Progenitor cell of endocrine pancreas (in vitro differentiated cells): ENCODE measurements at regions not wholly inside any gene's neighbourhood (a gene's known extent, or its start where the extent isn't known, plus 50 kb on each side); places are given as distances from the start of the nearest gene placed in this dataset.
"Not testable (repeated sequence)": the region's sequence is repeated elsewhere in the genome, so short reads cannot be mapped to it uniquely, and the experiment has no call there.

Experiments used
- DNase-seq: peaks from one replicate; pipeline ENCODE4 v3.0.0; 2021; ENCODE audit warnings: low spot score; ENCODE audit not compliant: unreplicated experiment
- H3K27ac Mint-ChIP-seq: 2 replicates; pipeline ENCODE4 v1.8.0; 2021; ENCODE audit warnings: mild to moderate bottlenecking, moderate library complexity, mixed read lengths
- H3K27me3 Mint-ChIP-seq: 2 replicates; pipeline ENCODE4 v1.8.0; 2021; ENCODE audit warnings: mixed read lengths
- H3K36me3 Mint-ChIP-seq: 2 replicates; pipeline ENCODE4 v1.8.0; 2022; ENCODE audit warnings: mixed read lengths; ENCODE audit not compliant: insufficient read depth
- H3K4me1 Mint-ChIP-seq: 2 replicates; pipeline ENCODE4 v1.8.0; 2021; ENCODE audit warnings: low read depth, mixed read lengths
- H3K4me3 Mint-ChIP-seq: 2 replicates; pipeline ENCODE4 v1.8.0; 2021; ENCODE audit warnings: low read depth, mild to moderate bottlenecking, moderate library complexity, mixed read lengths
- H3K9me3 Mint-ChIP-seq: 2 replicates; pipeline ENCODE4 v1.8.0; 2021; ENCODE audit warnings: low read depth, mixed read lengths
- CTCF ChIP-seq: fragments of 200-600 bp; sonication (generic); IDR thresholded peaks from one replicate; pipeline ENCODE4 v1.5.0; 2021; ENCODE audit warnings: antibody characterized with exemption, mild to moderate bottlenecking; ENCODE audit not compliant: unreplicated experiment

GRCh38 chr5:63760965-63761364, 201.3 kb downstream of the HTR1A start:
- H3K4me3 Mint-ChIP-seq, result no peak overlapping the region
- DNase-seq, result no peak
- H3K27me3 Mint-ChIP-seq, result no peaks in the 10 kb centered on the region
- H3K27ac Mint-ChIP-seq, result no peak overlapping the region
- TF ChIP-seq CTCF, result no peak
- H3K4me1 Mint-ChIP-seq, result no peaks in the 10 kb centered on the region
- peaks cover 3% of the 10 kb centered on the region for H3K9me3 Mint-ChIP-seq
- H3K36me3 Mint-ChIP-seq, result no peaks in the 10 kb centered on the region

DNA sequence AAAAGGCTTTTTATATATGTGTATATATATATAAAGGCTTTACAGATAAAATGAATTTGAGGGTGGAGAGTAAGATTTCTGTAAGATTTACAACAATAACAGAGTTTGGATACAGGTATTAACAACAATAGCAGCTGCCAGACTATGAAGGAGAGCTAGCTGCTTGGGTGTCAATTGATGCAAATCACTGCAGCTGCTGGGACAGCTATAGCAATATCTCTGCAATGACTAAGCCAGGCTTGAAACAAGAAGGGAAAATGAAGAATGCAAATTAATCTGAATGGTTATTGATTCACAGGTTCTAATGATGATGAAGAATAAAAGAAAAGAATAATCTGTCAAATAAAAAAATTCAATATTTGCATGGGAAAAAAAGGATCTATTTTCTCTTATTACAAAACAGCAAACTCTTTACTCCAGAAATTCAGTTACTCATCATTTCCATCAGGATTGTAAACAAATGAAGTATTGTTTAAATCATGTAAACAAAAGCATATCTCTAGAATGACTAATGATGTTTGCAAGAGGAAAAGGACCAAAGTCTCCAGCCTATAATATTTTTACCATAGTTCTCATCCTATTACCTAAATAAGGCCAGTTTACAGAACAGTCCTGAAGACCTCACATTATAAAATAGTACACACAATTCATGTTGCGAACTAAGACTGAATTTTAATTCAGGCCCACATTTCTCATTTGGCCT, 219.0 kb downstream of the HTR1A start:
- no peak overlapping the region for H3K4me3 Mint-ChIP-seq
- peaks cover 12% of the 10 kb centered on the region for H3K9me3 Mint-ChIP-seq
- peaks cover 20% of the 10 kb centered on the region for H3K4me1 Mint-ChIP-seq
- H3K27me3 Mint-ChIP-seq, result no peaks in the 10 kb centered on the region
- no peak for DNase-seq
- no peak for TF ChIP-seq CTCF
- H3K27ac Mint-ChIP-seq, result no peak overlapping the region
- H3K36me3 Mint-ChIP-seq, result no peaks in the 10 kb centered on the region

DNA sequence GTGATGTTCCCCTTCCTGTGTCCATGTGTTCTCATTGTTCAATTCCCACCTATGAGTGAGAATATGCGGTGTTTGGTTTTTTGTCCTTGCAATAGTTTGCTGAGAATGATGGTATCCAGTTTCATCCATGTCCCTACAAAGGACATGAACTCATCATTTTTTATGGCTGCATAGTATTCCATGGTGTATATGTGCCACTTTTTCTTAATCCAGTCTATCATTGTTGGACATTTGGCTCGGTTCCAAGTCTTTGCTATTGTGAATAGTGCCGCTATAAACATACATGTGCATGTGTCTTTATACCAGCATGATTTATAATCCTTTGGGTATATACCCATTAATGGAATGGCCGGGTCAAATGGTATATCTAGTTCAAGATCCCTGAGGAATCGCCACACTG, 229.4 kb downstream of the HTR1A start:
- DNase-seq, H3K27ac Mint-ChIP-seq, H3K36me3 Mint-ChIP-seq: not testable (repeated sequence)

DNA sequence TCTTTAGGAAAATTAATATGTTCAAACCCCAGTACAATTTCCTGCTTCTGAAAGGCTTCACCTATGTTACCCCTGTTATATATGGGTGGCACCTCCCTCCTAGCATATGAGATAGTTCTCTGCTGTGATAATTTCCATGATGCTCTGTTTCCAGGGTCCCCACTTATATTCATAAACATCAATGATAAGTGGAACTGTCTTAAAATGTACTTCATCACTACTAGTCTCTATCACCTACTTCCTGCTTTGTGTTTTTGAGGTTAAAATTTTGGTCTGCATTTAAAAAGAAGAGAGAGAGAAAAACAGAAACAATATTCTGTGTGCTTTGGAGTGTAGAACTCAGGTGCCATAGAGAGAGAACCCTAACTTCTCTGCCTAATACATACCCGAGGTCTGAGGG, 234.7 kb downstream of the HTR1A start:
- TF ChIP-seq CTCF, result no peak
- Mint-ChIP-seq H3K9me3 (no peaks in the 10 kb centered on the region), H3K36me3 (no peaks in the 10 kb centered on the region), H3K4me1 (peaks cover 4% of the 10 kb centered on the region), H3K27me3 (no peaks in the 10 kb centered on the region), H3K4me3 (no peak overlapping the region), H3K27ac (no peak overlapping the region)
- no peak for DNase-seq

More for the DNA sequence above, 229.4 kb downstream of the HTR1A start:
- H3K27me3 Mint-ChIP-seq, H3K9me3 Mint-ChIP-seq, H3K4me3 Mint-ChIP-seq: not testable (repeated sequence)
- H3K4me1 Mint-ChIP-seq, result peaks cover 14% of the 10 kb centered on the region

DNA sequence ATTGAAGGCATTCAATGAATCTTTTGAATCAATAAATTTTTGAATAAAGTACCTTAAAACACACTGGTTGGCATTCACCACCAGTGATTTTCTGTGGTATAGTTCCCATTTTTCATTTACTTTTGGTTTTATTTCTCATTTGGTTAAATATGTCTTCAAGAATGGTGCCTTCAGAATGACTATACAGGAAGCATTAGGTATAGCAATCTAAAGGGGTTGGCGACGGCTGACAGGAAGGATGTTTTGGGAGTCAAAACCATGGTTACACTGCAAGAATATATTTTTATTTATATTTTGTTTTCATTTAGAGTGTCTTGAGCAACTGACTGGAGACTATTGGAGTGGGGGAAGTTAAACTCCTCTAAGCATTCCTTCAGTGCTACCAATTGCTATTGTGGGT, 235.7 kb downstream of the HTR1A start:
- Mint-ChIP-seq H3K36me3 (no peaks in the 10 kb centered on the region), H3K9me3 (no peaks in the 10 kb centered on the region), H3K4me1 (peaks cover 4% of the 10 kb centered on the region), H3K4me3 (no peak overlapping the region), H3K27me3 (no peaks in the 10 kb centered on the region), H3K27ac (no peak overlapping the region)
- no peak for DNase-seq
- no peak for TF ChIP-seq CTCF

- Mint-ChIP-seq H3K27me3 (no peaks in the 10 kb centered on the region), H3K4me3 (no peak overlapping the region)
- no peak for TF ChIP-seq CTCF
These were observed 243.1 kb downstream of the HTR1A start for GRCh38 chr5:63719147-63719546.

More at GRCh38 chr5:63719147-63719546, 243.1 kb downstream of the HTR1A start:
- no peak for DNase-seq
- Mint-ChIP-seq H3K9me3 (no peaks in the 10 kb centered on the region), H3K27ac (no peak overlapping the region), H3K36me3 (no peaks in the 10 kb centered on the region), H3K4me1 (peaks cover 4% of the 10 kb centered on the region)
